Stimulated activated CD4-positive, alpha-beta T cell treated with anti-CD3 and anti-CD28 coated beads, Interleukin-1b, Interleukin-23, amount 100 ng/mL, for 4 hours (primary cell): ENCODE measurements at regions not wholly inside any gene's neighbourhood (a gene's known extent, or its start where the extent isn't known, plus 50 kb on each side); places are given as distances from the start of the nearest gene placed in this dataset.
"Not testable (repeated sequence)": the region's sequence is repeated elsewhere in the genome, so short reads cannot be mapped to it uniquely, and the experiment has no call there.

Experiments used
- DNase-seq, 2 donors: peaks; one replicate each; pipeline ENCODE4 v3.0.0-alpha.2; 2020; ENCODE audit warnings: low read depth in 2 of 2

GRCh38 chr7:152543799-152544198, 108.0 kb upstream of the KMT2C start:
- no peak for DNase-seq

GRCh38 chr7:152541892-152542291, 106.1 kb upstream of the KMT2C start:
- no peak for DNase-seq

GRCh38 chr7:152539190-152539495, 103.3 kb upstream of the KMT2C start:
- not testable (repeated sequence) for DNase-seq

- not testable (repeated sequence) for DNase-seq
Measured at GRCh38 chr7:152538346-152539189, 102.8 kb upstream of the KMT2C start.

- no peak for DNase-seq
Measured at GRCh38 chr7:152537639-152538038, 101.8 kb upstream of the KMT2C start.

GRCh38 chr7:152528612-152529011, 92.8 kb upstream of the KMT2C start:
- DNase-seq: no peak

- DNase-seq: no peak
Measured at GRCh38 chr7:152527610-152528032, 91.8 kb upstream of the KMT2C start.

- DNase-seq: no peak
Measured at GRCh38 chr7:152523916-152524315, 88.1 kb upstream of the KMT2C start.

- DNase-seq: no peak
Measured at GRCh38 chr7:152522571-152523067, 86.8 kb upstream of the KMT2C start.

GRCh38 chr7:152521420-152522337, 85.9 kb upstream of the KMT2C start:
- no peak for DNase-seq

- no peak for DNase-seq
Measured at GRCh38 chr7:152520861-152521302, 85.1 kb upstream of the KMT2C start.

GRCh38 chr7:152519290-152519689, 83.5 kb upstream of the KMT2C start:
- DNase-seq: no peak

- no peak for DNase-seq
Measured at GRCh38 chr7:152516216-152516615, 80.4 kb upstream of the KMT2C start.

GRCh38 chr7:152515266-152515950, 79.6 kb upstream of the KMT2C start:
- not testable (repeated sequence) for DNase-seq

- no peak for DNase-seq
Measured at GRCh38 chr7:152514771-152515105, 78.9 kb upstream of the KMT2C start.

GRCh38 chr7:152513861-152514770, 78.3 kb upstream of the KMT2C start:
- no peak for DNase-seq

GRCh38 chr7:152512706-152513105, 76.9 kb upstream of the KMT2C start:
- peak in 1 of 2 donors; percentile 3 for DNase-seq

- no peak for DNase-seq
Measured at GRCh38 chr7:152511736-152512135, 75.9 kb upstream of the KMT2C start.

- no peak for DNase-seq
Measured at GRCh38 chr7:152508701-152509100, 72.9 kb upstream of the KMT2C start.

- DNase-seq: no peak
Measured at GRCh38 chr7:152505606-152506005, 69.8 kb upstream of the KMT2C start.

- no peak for DNase-seq
Measured at GRCh38 chr7:152504816-152505215, 69.0 kb upstream of the KMT2C start.
